ENCODE measurements at regions not wholly inside any gene's neighbourhood (a gene's known extent, or its start where the extent isn't known, plus 50 kb on each side); places are given as distances from the start of the nearest gene placed in this dataset.

DNA sequence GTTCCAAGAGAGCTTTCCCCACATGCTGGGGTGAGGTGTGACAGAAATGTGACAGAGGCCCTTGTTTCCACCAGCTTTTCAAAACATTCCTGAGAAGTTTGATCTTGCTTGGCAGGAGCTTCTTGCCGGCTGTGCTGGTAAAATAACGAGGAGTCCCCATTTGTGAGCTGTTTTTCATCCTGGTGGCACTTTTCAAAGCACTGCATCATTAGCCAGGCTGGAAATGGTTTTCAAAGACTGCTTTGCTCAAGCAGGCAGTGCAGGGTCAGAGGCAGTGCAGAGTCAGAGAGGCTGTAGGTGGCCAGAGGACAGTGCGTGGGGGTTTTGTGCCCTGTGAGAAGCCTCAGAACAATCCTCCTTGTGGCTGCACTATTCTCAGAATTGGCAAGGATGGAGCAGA, 75.8 kb upstream of the KCNA3 start:
- Histone ChIP-seq H3K4me3 (replicated peaks in 1 of 3; ENCODE audit: insufficient read depth in 1 of 3, low read depth in 2 of 3, low read length in 3 of 3) (no peak overlapping the region), H4K20me1 (ENCODE audit: insufficient read depth, low read length) (no peaks in the 10 kb centered on the region), H3K27me3 (ENCODE audit: control insufficient read depth in 1 of 2, insufficient read depth in 2 of 2, low read length in 2 of 2) (0 out of 5 replicates have a peak, but pooled peaks cover 0 to 4% of the 10 kb centered on the region in 2 experiments), H3K4me1 (ENCODE audit: insufficient read depth, low read length) (no peaks in the 10 kb centered on the region), H3K79me2 (ENCODE audit: insufficient read depth, low read length) (no peaks in the 10 kb centered on the region), H3K9me3 (ENCODE audit: low read length) (no peaks in the 10 kb centered on the region), H2AFZ (ENCODE audit: low read length) (no peak overlapping the region), H3K36me3 (replicated peaks in 1 of 2; ENCODE audit: control insufficient read depth in 1 of 2, insufficient read depth in 2 of 2, low read length in 2 of 2) (no peaks in the 10 kb centered on the region), H3K9ac (ENCODE audit: insufficient read depth, low read depth, low read length) (no peak overlapping the region), H3K27ac (ENCODE audit: extremely low read length, insufficient read depth, low read length) (no peak overlapping the region), H3K4me2 (ENCODE audit: low read depth, low read length) (no peak overlapping the region)
- intact Hi-C loops (cut with micrococcal nuclease; ENCODE audit: unreplicated experiment) (no loop called here), in situ Hi-C loops (cut with HindIII; ENCODE audit: extremely low pct_ligation_motif_present, low pct_unique_long_range_greater_than_20kb) (no loop called here)
- TF ChIP-seq ZSCAN31 (CRISPR knock-in tag; IDR thresholded peaks at IDR 0.05; ENCODE audit: low read depth) (no peak), TCF12 (IDR thresholded peaks at IDR 0.05) (no peak), TCF12 (CRISPR knock-in tag; IDR thresholded peaks at IDR 0.05) (no peak), SMAD3 (CRISPR knock-in tag; IDR thresholded peaks at IDR 0.05) (no peak), CCDC6 (CRISPR knock-in tag; IDR thresholded peaks at IDR 0.05) (no peak), CREM (IDR thresholded peaks at IDR 0.05) (no peak), CREM (CRISPR knock-in tag; IDR thresholded peaks at IDR 0.05) (no peak), BRCA1 (CRISPR knock-in tag; IDR thresholded peaks at IDR 0.05) (no peak), ZNF329 (CRISPR knock-in tag; IDR thresholded peaks at IDR 0.05; ENCODE audit: low read depth) (no peak), ZNF691 (CRISPR knock-in tag; IDR thresholded peaks at IDR 0.05; ENCODE audit: borderline replicate concordance, low read depth) (no peak), SRSF4 (IDR thresholded peaks at IDR 0.05; ENCODE audit: low read depth, low read length, poor library complexity, severe bottlenecking) (no peak), XBP1 (CRISPR knock-in tag; IDR thresholded peaks at IDR 0.05) (no peak), TAF15 (IDR thresholded peaks at IDR 0.05; ENCODE audit: low read depth, low read length, poor library complexity, severe bottlenecking) (no peak)
- TF ChIP-seq, protein P1, sequence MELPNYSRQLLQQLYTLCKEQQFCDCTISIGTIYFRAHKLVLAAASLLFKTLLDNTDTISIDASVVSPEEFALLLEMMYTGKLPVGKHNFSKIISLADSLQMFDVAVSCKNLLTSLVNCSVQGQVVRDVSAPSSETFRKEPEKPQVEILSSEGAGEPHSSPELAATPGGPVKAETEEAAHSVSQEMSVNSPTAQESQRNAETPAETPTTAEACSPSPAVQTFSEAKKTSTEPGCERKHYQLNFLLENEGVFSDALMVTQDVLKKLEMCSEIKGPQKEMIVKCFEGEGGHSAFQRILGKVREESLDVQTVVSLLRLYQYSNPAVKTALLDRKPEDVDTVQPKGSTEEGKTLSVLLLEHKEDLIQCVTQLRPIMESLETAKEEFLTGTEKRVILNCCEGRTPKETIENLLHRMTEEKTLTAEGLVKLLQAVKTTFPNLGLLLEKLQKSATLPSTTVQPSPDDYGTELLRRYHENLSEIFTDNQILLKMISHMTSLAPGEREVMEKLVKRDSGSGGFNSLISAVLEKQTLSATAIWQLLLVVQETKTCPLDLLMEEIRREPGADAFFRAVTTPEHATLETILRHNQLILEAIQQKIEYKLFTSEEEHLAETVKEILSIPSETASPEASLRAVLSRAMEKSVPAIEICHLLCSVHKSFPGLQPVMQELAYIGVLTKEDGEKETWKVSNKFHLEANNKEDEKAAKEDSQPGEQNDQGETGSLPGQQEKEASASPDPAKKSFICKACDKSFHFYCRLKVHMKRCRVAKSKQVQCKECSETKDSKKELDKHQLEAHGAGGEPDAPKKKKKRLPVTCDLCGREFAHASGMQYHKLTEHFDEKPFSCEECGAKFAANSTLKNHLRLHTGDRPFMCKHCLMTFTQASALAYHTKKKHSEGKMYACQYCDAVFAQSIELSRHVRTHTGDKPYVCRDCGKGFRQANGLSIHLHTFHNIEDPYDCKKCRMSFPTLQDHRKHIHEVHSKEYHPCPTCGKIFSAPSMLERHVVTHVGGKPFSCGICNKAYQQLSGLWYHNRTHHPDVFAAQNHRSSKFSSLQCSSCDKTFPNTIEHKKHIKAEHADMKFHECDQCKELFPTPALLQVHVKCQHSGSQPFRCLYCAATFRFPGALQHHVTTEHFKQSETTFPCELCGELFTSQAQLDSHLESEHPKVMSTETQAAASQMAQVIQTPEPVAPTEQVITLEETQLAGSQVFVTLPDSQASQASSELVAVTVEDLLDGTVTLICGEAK (IDR thresholded peaks at IDR 0.05) = no peak
- TF ChIP-seq, protein P1 (CRISPR knock-in tag; IDR thresholded peaks at IDR 0.05) = no peak
- TF ChIP-seq, protein P2, sequence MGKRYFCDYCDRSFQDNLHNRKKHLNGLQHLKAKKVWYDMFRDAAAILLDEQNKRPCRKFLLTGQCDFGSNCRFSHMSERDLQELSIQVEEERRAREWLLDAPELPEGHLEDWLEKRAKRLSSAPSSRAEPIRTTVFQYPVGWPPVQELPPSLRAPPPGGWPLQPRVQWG (CRISPR knock-in tag; IDR thresholded peaks at IDR 0.05; ENCODE audit: borderline replicate concordance, low read depth) = no peak
- BruUV-seq (replicated peaks) = no TSS peak
- ChIA-PET CTCF (ENCODE audit: low intra/inter-chr PET ratio, low total read pairs) (no interaction called here), POLR2A (no interaction called here)
- DNase-seq (ENCODE audit: low spot score) = no peak
- no peak for FAIRE-seq
- 3% methylated on average over 3 of the region's 3 CpGs for WGBS (ENCODE audit: low lambda C conversion rate)
- no peak for ATAC-seq
